Activated CD8-positive, alpha-beta T cell treated with anti-CD3 and anti-CD28 coated beads for 36 hours (primary cell): ENCODE measurements at regions not wholly inside any gene's neighbourhood (a gene's known extent, or its start where the extent isn't known, plus 50 kb on each side); places are given as distances from the start of the nearest gene placed in this dataset.

Experiments used
- ATAC-seq: fragments of 200-7000 bp; cut with Tn5 transposase; one replicate; pipeline ENCODE4 v1.10.0; 2021; ENCODE audit warnings: mild to moderate bottlenecking, moderate library complexity
- CTCF ChIA-PET: fragments of 350-600 bp; sonication (Branson Sonifier 250); formaldehyde crosslinking; loops from one replicate; lab custom pipeline; 2021; ENCODE audit warnings: antibody characterized with exemption; lab: Charles Lee
- POLR2A ChIA-PET: fragments of 350-600 bp; sonication (Branson Sonifier 250); formaldehyde crosslinking; loops from one replicate; lab custom pipeline; 2021; ENCODE audit warnings: antibody characterized with exemption; lab: Charles Lee
- DNase-seq: peaks from one replicate; pipeline ENCODE4 v3.0.0-alpha.2; 2020
- H3K27ac Mint-ChIP-seq: one replicate; pipeline ENCODE4 v1.8.0; 2021; ENCODE audit warnings: mild to moderate bottlenecking, mixed read lengths
- H3K27me3 Mint-ChIP-seq: one replicate; pipeline ENCODE4 v1.8.0; 2021; ENCODE audit warnings: mixed read lengths
- H3K36me3 Mint-ChIP-seq: one replicate; pipeline ENCODE4 v1.8.0; 2021; ENCODE audit warnings: low read depth, mixed read lengths
- H3K4me1 Mint-ChIP-seq: one replicate; pipeline ENCODE4 v1.8.0; 2021; ENCODE audit warnings: low read depth, mixed read lengths
- H3K4me3 Mint-ChIP-seq: one replicate; pipeline ENCODE4 v1.8.0; 2021; ENCODE audit warnings: mild to moderate bottlenecking, moderate library complexity, mixed read lengths
- H3K9me3 Mint-ChIP-seq: one replicate; pipeline ENCODE4 v1.8.0; 2021; ENCODE audit warnings: mixed read lengths
- CTCF ChIP-seq: fragments of 200-600 bp; IDR thresholded peaks from one replicate; pipeline ENCODE4 v1.8.0; 2022; ENCODE audit warnings: antibody characterized with exemption, mild to moderate bottlenecking
- intact Hi-C: fragments of 100-400 bp; cut with micrococcal nuclease; formaldehyde crosslinking; loops from one replicate; pipeline ENCODE4 v1.10.0; 2022

GRCh38 chr5:105475401-105475800 is 1912.8 kb upstream of the NUDT12 start:
- ChIA-PET POLR2A (no interaction called here), CTCF (no interaction called here)
- Mint-ChIP-seq H3K4me3 (no peak overlapping the region), H3K36me3 (no peaks in the 10 kb centered on the region), H3K27ac (no peak overlapping the region), H3K4me1 (no peaks in the 10 kb centered on the region), H3K27me3 (no peaks in the 10 kb centered on the region), H3K9me3 (peaks cover 7% of the 10 kb centered on the region)
- DNase-seq (no peak), ATAC-seq (no peak)
- no peak for TF ChIP-seq CTCF
- intact Hi-C loops, result no loop called here

GRCh38 chr5:105462377-105462776 is 1899.8 kb upstream of the NUDT12 start:
- no peak overlapping the region for H3K4me3 Mint-ChIP-seq
- CTCF ChIA-PET, result no interaction called here

GRCh38 chr5:105460721-105461120 is 1898.1 kb upstream of the NUDT12 start:
- Mint-ChIP-seq H3K27me3 (no peaks in the 10 kb centered on the region), H3K4me1 (no peaks in the 10 kb centered on the region), H3K36me3 (no peaks in the 10 kb centered on the region), H3K27ac (no peak overlapping the region), H3K4me3 (no peak overlapping the region), H3K9me3 (peaks cover 9% of the 10 kb centered on the region)
- DNase-seq (no peak), ATAC-seq (no peak)
- intact Hi-C loops, result no loop called here
- ChIA-PET CTCF (no interaction called here), POLR2A (no interaction called here)
- TF ChIP-seq CTCF, result no peak

More at GRCh38 chr5:105462377-105462776, 1899.8 kb upstream of the NUDT12 start:
- no peak for ATAC-seq
- no peak for TF ChIP-seq CTCF
- Mint-ChIP-seq H3K4me1 (no peaks in the 10 kb centered on the region), H3K36me3 (no peaks in the 10 kb centered on the region), H3K27me3 (no peaks in the 10 kb centered on the region), H3K9me3 (peaks cover 11% of the 10 kb centered on the region), H3K27ac (no peak overlapping the region)
- POLR2A ChIA-PET, result no interaction called here
- intact Hi-C loops, result no loop called here
- no peak for DNase-seq

- H3K27me3 Mint-ChIP-seq, result no peaks in the 10 kb centered on the region
- no peaks in the 10 kb centered on the region for H3K36me3 Mint-ChIP-seq
- ChIA-PET CTCF (no interaction called here), POLR2A (no interaction called here)
- DNase-seq (no peak), ATAC-seq (no peak)
- intact Hi-C loops, result no loop called here
- no peaks in the 10 kb centered on the region for H3K4me1 Mint-ChIP-seq
- H3K27ac Mint-ChIP-seq, result no peak overlapping the region
- TF ChIP-seq CTCF, result no peak
- H3K9me3 Mint-ChIP-seq, result peaks cover 13% of the 10 kb centered on the region
- H3K4me3 Mint-ChIP-seq, result no peak overlapping the region
These were observed 1890.7 kb upstream of the NUDT12 start for GRCh38 chr5:105453216-105453807.

GRCh38 chr5:105448271-105448670 is 1885.7 kb upstream of the NUDT12 start:
- no peak for DNase-seq
- Mint-ChIP-seq H3K4me3 (no peak overlapping the region), H3K27ac (no peak overlapping the region), H3K27me3 (no peaks in the 10 kb centered on the region), H3K9me3 (peaks cover 19% of the 10 kb centered on the region), H3K4me1 (no peaks in the 10 kb centered on the region), H3K36me3 (no peaks in the 10 kb centered on the region)
- intact Hi-C loops, result no loop called here
- POLR2A ChIA-PET, result no interaction called here
- CTCF ChIA-PET, result no interaction called here
- TF ChIP-seq CTCF, result no peak
- ATAC-seq, result no peak
